SKM-1 (cell line): ENCODE measurements at regions not wholly inside any gene's neighbourhood (a gene's known extent, or its start where the extent isn't known, plus 50 kb on each side); places are given as distances from the start of the nearest gene placed in this dataset.
"Not testable (repeated sequence)": the region's sequence is repeated elsewhere in the genome, so short reads cannot be mapped to it uniquely, and the experiment has no call there.

Experiments
- DNase-seq: peaks from one replicate; lab custom pipeline; 2025; ENCODE audit not compliant: unreplicated experiment; lab: John Stamatoyannopoulos, UW

DNA sequence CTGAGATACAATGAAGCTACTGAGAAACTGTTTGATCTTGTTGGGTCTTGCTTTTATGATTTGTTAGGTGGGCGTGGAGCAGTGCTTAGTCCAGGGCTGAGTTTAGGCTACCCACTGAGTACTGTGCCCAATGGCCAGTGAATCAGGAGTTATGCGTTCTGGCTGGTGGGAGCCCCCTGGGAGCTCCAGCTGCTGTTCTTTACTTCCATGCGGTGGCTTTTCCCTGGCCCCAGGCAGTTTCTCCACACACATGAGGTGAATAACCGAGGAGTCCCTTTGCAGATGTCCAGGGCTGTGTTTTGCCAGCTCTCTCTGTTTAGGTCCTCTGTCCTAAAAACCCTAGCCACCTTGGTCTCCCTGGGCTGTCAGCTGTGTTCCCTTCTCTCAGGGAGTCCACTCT is 106.5 kb downstream of the KLF13 start:
- DNase-seq = no peak

- DNase-seq = no peak
Measured at GRCh38 chr15:31433574-31433973, 106.9 kb downstream of the KLF13 start.

- no peak for DNase-seq
Measured at GRCh38 chr15:31434275-31434587, 107.6 kb downstream of the KLF13 start.

DNA sequence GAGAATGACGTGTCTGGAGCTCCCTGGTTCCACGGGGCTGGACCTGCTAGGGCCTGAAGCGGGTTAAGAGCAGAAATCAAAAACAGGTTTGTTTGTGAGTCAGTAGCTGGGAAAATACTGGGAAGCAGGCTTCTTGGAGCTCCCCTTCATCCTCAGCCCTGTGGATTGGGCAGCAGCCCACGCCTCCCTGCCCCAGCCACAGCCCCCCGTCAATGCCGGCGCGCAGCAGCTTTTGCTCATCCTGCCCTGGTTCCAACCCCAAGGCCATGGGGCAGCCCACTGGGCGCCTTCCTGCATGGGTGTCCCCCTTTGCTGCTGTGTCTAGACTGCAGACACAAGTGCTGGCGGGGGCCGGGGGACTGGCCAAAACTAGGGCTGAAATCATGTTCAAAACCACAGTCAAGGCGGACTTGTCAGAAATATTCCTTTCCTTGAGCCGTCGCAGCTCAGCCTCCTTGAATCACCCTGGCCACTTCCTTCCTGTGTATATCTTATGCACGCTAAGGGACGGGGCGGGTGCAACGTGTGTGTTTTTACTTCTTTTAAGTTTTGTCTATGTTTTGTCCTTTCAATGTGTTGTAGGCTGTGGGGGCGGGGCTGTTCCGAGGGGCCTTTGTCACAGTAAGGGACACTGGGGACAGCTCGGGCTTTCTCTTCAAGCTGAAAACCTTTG is 108.1 kb downstream of the KLF13 start:
- peak; percentile 67 for DNase-seq

GRCh38 chr15:31435261-31435911 is 108.8 kb downstream of the KLF13 start:
- peak; percentile 83 for DNase-seq

GRCh38 chr15:31435912-31436628 is 109.4 kb downstream of the KLF13 start:
- no peak for DNase-seq

DNA sequence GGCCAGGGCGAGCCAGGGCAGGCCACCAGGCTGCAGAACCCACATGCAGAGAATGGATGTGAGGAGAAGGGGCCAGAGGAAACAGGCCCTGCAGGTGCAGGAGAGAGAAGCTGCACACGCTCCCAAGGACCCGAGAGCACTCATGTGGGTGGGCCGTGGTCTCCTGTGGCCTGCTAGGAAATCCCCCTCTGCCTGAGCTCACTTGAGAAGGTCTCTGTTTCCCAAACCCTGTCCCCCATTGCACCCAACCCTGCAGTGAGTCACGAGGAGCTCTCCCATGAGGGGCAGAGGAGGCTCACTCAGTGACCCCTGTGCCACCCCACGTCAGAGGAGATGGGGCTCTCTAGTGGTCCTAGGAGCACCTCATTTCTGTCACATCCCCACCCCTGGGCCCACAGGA is 111.1 kb downstream of the KLF13 start:
- DNase-seq = no peak

DNA sequence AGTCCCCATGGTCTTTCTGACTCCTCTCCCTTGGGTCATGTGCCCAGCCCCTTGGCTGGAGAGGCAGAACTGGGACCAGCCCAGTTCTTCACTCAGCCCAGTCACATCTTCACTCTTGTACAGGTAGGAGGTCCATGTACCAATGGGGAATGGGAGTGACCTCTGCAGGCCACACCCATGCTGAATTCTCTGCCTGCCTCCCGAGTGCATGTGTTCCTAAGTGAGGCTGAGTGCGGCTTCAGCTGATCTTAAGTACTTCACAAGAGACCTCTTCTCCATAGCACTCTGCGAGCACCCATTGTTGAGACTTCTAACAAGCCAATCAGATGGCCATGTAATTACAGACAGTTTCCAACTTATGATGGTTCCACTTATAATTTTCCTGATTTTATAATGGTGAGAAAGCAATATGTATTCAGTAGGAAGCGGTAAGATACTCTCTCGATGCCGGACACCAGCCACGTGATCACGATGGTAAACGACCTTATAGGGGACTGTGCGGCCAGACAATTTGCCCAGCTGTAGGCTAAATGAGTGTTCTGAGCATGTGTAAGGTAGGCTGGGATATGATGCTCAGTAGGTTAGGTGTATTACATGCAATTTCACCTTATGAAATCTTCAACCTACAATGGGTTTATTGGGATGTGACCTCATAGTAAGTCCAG is 112.1 kb downstream of the KLF13 start:
- no peak for DNase-seq

GRCh38 chr15:31439328-31439727 is 112.7 kb downstream of the KLF13 start:
- no peak for DNase-seq

GRCh38 chr15:31440216-31440615 is 113.6 kb downstream of the KLF13 start:
- DNase-seq = not testable (repeated sequence)

DNA sequence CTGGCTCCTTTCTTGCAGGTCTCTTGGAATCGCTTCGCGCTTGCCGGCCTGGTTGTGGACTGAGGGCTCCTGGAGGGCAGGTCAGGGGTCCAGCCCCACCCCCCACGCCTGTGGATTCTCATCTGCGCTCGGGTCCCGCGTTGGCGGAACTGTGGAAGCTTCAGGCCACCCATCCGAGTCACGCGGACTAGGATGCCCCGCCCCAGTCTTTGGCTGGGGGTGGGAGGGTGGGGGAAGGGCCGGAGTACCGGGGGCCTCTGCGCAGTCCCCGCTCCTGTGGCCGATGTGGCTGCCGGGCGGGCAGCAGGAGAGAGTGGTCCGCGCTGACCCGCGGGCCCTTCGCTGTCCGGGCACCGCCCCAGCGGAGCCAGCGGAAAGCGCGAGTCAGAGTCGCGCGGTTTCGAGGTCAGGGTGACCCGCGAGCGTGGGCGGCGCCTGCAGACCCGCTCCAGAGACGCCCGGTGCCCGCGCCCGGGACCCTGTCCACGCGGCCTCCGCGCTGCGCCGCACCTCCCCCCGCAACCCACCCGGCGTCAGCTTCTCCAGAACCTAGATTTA is 114.2 kb downstream of the KLF13 start:
- peak; percentile 29 for DNase-seq

DNA sequence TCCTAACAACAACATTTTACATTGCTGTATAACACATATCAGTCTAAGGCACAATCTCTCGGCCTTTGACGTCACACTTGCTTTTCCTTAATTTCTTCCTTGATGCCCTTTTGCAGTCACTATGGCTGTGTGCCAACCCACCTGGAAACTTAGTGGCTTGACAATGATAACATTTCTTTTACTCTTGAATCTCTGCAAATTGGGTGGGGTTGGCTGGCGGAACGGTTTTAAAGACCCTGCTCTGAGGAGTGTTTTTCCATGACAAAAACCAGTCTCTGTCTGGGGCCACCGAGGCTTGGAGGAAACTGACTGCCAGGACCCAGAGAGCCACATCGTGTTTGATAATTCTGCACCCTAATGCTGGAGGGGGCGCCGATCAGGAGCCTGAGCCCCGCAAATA is 115.6 kb downstream of the KLF13 start:
- DNase-seq = no peak

- DNase-seq = no peak
Measured at GRCh38 chr15:31442699-31443111, 116.1 kb downstream of the KLF13 start.

DNA sequence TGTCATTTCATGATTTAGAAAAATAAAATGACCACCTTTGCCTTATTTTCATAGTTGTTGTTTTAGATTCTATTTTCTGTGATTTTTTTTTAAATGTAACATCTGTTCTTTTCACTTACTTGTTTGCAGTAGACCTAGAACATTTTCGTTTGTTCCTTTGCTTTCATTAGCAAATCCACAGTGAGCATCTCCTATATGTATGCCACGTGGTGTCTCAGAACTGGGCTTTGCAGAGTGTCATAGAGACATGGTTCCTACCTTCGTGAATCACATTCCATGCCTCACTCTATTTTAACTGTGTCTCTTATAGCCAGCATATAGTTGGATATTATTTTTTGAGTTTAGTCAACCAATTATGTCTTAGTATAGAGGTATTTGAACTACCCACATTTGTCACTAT is 118.2 kb downstream of the KLF13 start:
- no peak for DNase-seq

DNA sequence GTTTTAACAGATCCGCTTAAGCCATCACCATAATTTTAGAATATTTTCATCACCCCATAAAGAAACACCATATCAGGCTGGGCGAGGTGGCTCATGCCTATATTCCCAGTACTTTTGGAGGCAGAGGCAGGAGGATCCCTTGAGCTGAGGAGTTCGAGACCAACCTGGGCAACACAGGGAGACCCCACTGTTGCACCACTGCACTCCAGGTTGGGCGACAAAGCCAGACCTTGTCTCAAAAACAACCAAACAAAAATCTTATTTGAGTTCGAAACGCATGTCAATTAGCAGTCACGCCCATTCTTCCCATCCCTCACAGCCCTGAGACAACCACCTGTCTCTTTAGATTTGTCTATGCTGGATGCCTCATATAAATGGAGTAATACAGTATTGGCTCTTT is 119.9 kb downstream of the KLF13 start:
- no peak for DNase-seq

GRCh38 chr15:31447931-31448634 is 121.4 kb downstream of the KLF13 start:
- DNase-seq = no peak

DNA sequence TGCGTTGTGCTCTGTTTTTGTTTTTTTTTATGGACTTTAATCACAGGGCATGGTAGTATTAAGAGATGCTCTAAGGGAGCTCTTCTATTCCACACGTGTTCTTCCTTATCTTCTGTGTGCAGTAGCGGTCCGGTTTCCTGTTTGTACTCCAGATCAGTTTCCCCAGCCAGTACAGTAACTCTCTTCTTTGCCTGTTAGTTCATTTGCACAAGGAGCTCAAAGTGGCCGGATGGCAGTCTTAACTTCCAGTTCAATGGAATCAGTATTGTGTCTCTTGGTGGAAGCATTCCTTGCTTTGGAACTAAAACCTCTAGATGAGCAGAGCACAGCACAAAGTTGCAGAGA is 122.0 kb downstream of the KLF13 start:
- no peak for DNase-seq

DNA sequence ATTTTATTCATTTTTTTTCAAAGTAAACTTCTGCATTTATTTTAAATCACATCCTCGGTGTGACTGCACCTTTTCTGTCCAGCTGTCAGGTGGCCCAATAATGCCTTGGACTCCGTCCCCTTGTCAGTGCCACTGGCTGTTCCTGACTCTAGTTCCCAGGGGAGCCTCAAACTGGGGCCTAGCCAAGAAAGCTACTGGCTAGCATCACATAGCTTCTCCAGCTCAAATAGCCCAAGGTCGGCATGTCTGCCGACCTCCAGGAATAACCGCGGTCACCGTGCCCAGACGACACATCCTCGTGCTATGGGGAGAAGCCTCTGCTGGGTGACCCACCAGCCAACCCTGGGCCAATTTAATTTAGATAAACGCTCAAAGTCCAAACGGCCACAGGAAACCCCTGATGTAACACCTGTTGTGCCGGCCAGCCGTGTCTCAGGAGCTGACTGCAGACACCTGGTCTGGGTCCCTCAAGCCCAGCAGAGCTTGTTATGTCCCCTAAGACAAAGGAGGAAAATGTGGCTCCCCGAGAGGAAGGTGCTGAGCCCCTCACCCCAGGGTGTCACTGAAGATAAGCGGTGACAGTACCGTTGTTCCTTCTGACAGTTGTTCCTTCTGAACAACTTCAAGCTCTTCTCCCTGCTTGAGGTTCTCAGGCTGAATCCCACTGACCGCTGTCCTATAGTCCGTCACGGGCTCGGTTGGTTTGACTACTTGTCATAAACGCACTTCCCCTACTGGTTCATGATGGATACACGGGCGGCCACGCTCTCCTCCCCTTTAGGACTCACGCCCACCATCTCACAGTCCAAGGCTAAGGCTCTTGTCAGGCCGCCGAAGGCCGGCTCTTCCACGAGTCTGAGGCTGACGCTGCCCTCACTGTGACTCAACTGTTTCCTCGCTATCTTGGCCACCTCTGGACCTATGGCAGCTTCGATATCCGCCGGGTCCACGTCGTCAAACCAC is 126.2 kb downstream of the KLF13 start:
- DNase-seq = no peak

GRCh38 chr15:31453558-31454318 is 127.1 kb downstream of the KLF13 start:
- DNase-seq = no peak
